Progenitor cell of endocrine pancreas (in vitro differentiated cells): ENCODE measurements at regions not wholly inside any gene's neighbourhood (a gene's known extent, or its start where the extent isn't known, plus 50 kb on each side); places are given as distances from the start of the nearest gene placed in this dataset.

Source experiments
- DNase-seq: peaks from one replicate; pipeline ENCODE4 v3.0.0; 2021; ENCODE audit warnings: low spot score; ENCODE audit not compliant: unreplicated experiment
- H3K27ac Mint-ChIP-seq: 2 replicates; pipeline ENCODE4 v1.8.0; 2021; ENCODE audit warnings: mild to moderate bottlenecking, moderate library complexity, mixed read lengths
- H3K27me3 Mint-ChIP-seq: 2 replicates; pipeline ENCODE4 v1.8.0; 2021; ENCODE audit warnings: mixed read lengths
- H3K36me3 Mint-ChIP-seq: 2 replicates; pipeline ENCODE4 v1.8.0; 2022; ENCODE audit warnings: mixed read lengths; ENCODE audit not compliant: insufficient read depth
- H3K4me1 Mint-ChIP-seq: 2 replicates; pipeline ENCODE4 v1.8.0; 2021; ENCODE audit warnings: low read depth, mixed read lengths
- H3K4me3 Mint-ChIP-seq: 2 replicates; pipeline ENCODE4 v1.8.0; 2021; ENCODE audit warnings: low read depth, mild to moderate bottlenecking, moderate library complexity, mixed read lengths
- H3K9me3 Mint-ChIP-seq: 2 replicates; pipeline ENCODE4 v1.8.0; 2021; ENCODE audit warnings: low read depth, mixed read lengths
- TF ChIP-seq, protein P1 (sequence below): fragments of 200-600 bp; sonication (generic); IDR thresholded peaks from one replicate; pipeline ENCODE4 v1.5.0; 2021; ENCODE audit warnings: antibody characterized with exemption, mild to moderate bottlenecking; ENCODE audit not compliant: unreplicated experiment

DNA sequence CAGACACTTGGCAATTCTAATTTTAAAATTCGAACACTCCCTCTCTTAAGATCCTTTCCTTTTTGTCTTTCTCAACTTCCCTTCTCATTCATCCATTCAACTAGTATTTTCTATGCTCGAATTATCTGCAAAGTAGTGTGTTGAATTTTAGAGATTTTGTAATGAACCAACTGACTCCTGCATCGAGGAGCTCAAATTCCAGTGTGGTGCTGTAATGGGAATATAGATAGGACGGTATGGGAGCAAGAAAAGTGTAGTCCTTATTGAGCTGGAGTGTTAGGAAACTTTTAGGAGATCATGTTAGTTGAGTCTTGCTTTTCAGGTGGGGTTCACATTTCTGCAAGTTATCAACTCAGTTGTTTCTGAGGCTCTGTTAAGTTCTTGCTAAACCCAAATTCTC lies 897.5 kb downstream of the TTLL7 start:
- no peaks in the 10 kb centered on the region for H3K36me3 Mint-ChIP-seq
- peaks cover 30% of the 10 kb centered on the region for H3K4me1 Mint-ChIP-seq
- H3K27ac Mint-ChIP-seq, result peak overlapping the region; percentile 59
- no peak overlapping the region for H3K4me3 Mint-ChIP-seq
- H3K27me3 Mint-ChIP-seq, result no peaks in the 10 kb centered on the region
- no peak for DNase-seq
- TF ChIP-seq, protein P1, sequence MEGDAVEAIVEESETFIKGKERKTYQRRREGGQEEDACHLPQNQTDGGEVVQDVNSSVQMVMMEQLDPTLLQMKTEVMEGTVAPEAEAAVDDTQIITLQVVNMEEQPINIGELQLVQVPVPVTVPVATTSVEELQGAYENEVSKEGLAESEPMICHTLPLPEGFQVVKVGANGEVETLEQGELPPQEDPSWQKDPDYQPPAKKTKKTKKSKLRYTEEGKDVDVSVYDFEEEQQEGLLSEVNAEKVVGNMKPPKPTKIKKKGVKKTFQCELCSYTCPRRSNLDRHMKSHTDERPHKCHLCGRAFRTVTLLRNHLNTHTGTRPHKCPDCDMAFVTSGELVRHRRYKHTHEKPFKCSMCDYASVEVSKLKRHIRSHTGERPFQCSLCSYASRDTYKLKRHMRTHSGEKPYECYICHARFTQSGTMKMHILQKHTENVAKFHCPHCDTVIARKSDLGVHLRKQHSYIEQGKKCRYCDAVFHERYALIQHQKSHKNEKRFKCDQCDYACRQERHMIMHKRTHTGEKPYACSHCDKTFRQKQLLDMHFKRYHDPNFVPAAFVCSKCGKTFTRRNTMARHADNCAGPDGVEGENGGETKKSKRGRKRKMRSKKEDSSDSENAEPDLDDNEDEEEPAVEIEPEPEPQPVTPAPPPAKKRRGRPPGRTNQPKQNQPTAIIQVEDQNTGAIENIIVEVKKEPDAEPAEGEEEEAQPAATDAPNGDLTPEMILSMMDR, result no peak
- H3K9me3 Mint-ChIP-seq, result peaks cover 4% of the 10 kb centered on the region

DNA sequence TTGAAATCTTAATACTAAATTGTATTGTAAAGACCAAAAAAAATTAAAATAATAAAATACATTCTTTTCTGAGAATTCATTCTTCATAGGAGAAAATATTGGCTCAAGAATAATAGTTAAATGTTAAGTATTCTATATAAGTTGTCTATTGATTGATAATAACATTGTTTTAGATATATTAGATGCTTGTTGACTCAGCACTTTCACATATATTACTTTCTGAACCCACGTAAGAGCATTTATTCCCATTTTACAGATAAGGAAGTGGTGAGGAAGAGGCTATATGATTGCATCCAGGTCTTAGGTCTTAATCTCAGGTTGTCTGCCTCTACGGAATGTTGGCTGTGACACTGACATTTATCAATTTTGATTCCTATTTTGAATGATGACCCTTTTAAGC lies 898.8 kb downstream of the TTLL7 start:
- Mint-ChIP-seq H3K4me1 (peaks cover 30% of the 10 kb centered on the region), H3K4me3 (no peak overlapping the region), H3K36me3 (peaks cover 2% of the 10 kb centered on the region), H3K27me3 (no peaks in the 10 kb centered on the region), H3K9me3 (peaks cover 11% of the 10 kb centered on the region), H3K27ac (no peak overlapping the region)
- no peak for DNase-seq
- TF ChIP-seq, protein P1, result no peak

DNA sequence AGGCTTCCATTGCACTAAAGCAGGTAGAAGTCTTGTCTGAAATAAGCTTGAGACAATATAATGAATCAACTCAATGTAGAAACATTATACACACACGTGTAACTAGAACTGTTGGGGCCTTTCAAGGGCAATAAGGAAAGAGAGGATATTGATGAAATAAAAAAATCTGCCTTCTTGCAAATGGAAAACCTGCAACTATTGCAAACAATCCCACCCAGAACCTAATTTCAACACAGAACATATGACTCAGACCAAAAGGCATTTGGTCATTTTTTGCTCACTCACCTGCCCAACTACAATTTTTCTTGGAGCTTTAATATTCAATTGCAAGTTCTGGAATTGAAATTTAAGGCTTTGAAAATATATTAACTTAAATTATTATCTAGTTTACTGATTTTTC lies 900.1 kb downstream of the TTLL7 start:
- H3K27ac Mint-ChIP-seq, result no peak overlapping the region
- peaks cover 28% of the 10 kb centered on the region for H3K4me1 Mint-ChIP-seq
- TF ChIP-seq, protein P1, result no peak
- H3K36me3 Mint-ChIP-seq, result peaks cover 2% of the 10 kb centered on the region
- DNase-seq, result no peak
- no peaks in the 10 kb centered on the region for H3K27me3 Mint-ChIP-seq
- peaks cover 9% of the 10 kb centered on the region for H3K9me3 Mint-ChIP-seq
- no peak overlapping the region for H3K4me3 Mint-ChIP-seq

DNA sequence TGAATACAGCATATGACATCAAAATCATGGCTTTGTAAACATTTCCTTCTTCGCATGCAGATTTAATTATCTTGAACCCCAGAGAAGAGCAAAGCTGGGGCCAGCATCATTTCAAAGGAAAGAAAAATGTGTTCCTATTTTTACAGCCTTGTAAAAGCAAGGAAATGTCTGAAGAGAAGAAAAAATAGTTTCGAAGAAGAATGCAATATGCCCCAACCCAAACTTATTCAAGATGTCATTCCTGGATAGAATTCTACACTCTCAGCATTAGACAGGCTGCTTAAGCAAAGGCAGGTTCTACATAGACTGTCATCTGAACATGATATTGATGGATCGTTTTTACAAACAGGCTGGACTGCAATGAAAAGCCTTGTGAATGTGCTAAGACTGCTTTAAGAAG lies 900.8 kb downstream of the TTLL7 start:
- Mint-ChIP-seq H3K9me3 (peaks cover 9% of the 10 kb centered on the region), H3K4me1 (peaks cover 26% of the 10 kb centered on the region), H3K36me3 (peaks cover 2% of the 10 kb centered on the region), H3K27me3 (no peaks in the 10 kb centered on the region), H3K27ac (no peak overlapping the region), H3K4me3 (no peak overlapping the region)
- TF ChIP-seq, protein P1, result no peak
- DNase-seq, result no peak

DNA sequence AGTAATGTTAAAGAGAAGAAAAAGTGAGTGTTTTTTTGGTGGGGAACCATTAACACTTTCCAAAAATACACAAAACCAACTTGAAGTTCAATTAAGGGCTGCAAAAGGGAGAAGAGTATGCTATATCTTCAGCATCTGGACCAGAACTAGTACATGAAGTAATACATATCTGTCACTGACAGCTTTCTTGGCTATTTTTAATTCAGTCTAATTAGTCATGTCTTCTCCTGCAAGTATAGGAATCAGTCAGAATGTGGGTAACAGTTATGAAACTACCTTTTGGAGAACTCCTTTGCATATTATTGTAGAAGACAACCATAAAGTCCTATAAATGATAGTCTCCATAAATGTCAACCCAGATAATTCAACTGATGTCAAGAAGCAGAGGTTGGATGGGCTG lies 901.2 kb downstream of the TTLL7 start:
- Mint-ChIP-seq H3K4me1 (peaks cover 21% of the 10 kb centered on the region), H3K9me3 (peaks cover 9% of the 10 kb centered on the region), H3K27ac (no peak overlapping the region), H3K4me3 (no peak overlapping the region), H3K36me3 (peaks cover 2% of the 10 kb centered on the region), H3K27me3 (no peaks in the 10 kb centered on the region)
- TF ChIP-seq, protein P1, result no peak
- no peak for DNase-seq
